HG03354 (cell line): ENCODE measurements at regions not wholly inside any gene's neighbourhood (a gene's known extent, or its start where the extent isn't known, plus 50 kb on each side); places are given as distances from the start of the nearest gene placed in this dataset.
"Not testable (repeated sequence)": the region's sequence is repeated elsewhere in the genome, so short reads cannot be mapped to it uniquely, and the experiment has no call there.

Experiments used
- ATAC-seq: cut with Tn5 transposase; IDR thresholded peaks from one replicate; pipeline ENCODE4 v1.9.1; 2021; ENCODE audit warnings: mild to moderate bottlenecking; ENCODE audit not compliant: unreplicated experiment, poor library complexity, severe bottlenecking

GRCh38 chr14:38544776-38545175 lies 288.9 kb upstream of the CLEC14A start:
- no peak for ATAC-seq

- not testable (repeated sequence) for ATAC-seq
These were observed 288.0 kb upstream of the CLEC14A start for GRCh38 chr14:38543851-38544250.

GRCh38 chr14:38538053-38538452 lies 282.2 kb upstream of the CLEC14A start:
- ATAC-seq, result not testable (repeated sequence)

GRCh38 chr14:38536376-38537038 lies 280.6 kb upstream of the CLEC14A start:
- ATAC-seq, result no peak

GRCh38 chr14:38528582-38528981 lies 272.7 kb upstream of the CLEC14A start:
- no peak for ATAC-seq

- no peak for ATAC-seq
These were observed 271.6 kb upstream of the CLEC14A start for GRCh38 chr14:38527502-38527878.

- ATAC-seq, result no peak
These were observed 271.1 kb upstream of the CLEC14A start for GRCh38 chr14:38526826-38527501.

GRCh38 chr14:38524636-38525509 lies 269.0 kb upstream of the CLEC14A start:
- no peak for ATAC-seq

- ATAC-seq, result peak; percentile 75
These were observed 266.8 kb upstream of the CLEC14A start for GRCh38 chr14:38522724-38523123.

GRCh38 chr14:38521591-38521990 lies 265.7 kb upstream of the CLEC14A start:
- no peak for ATAC-seq

- no peak for ATAC-seq
These were observed 261.5 kb upstream of the CLEC14A start for GRCh38 chr14:38517426-38517825.

GRCh38 chr14:38512236-38512635 lies 256.3 kb upstream of the CLEC14A start:
- ATAC-seq, result no peak

- no peak for ATAC-seq
These were observed 251.4 kb upstream of the CLEC14A start for GRCh38 chr14:38507299-38507698.

GRCh38 chr14:38505973-38506249 lies 250.0 kb upstream of the CLEC14A start:
- no peak for ATAC-seq

- no peak for ATAC-seq
These were observed 249.5 kb upstream of the CLEC14A start for GRCh38 chr14:38505221-38505972.

GRCh38 chr14:38504175-38504574 lies 248.3 kb upstream of the CLEC14A start:
- no peak for ATAC-seq

GRCh38 chr14:38502239-38502638 lies 246.3 kb upstream of the CLEC14A start:
- no peak for ATAC-seq

- ATAC-seq, result no peak
These were observed 244.2 kb upstream of the CLEC14A start for GRCh38 chr14:38500125-38500524.

- ATAC-seq, result no peak
These were observed 240.2 kb upstream of the CLEC14A start for GRCh38 chr14:38496092-38496491.

- peak; percentile 95 for ATAC-seq
These were observed 234.4 kb upstream of the CLEC14A start for GRCh38 chr14:38490273-38490672.
